ENCODE measurements at regions not wholly inside any gene's neighbourhood (a gene's known extent, or its start where the extent isn't known, plus 50 kb on each side); places are given as distances from the start of the nearest gene placed in this dataset.
"Not testable (repeated sequence)": the region's sequence is repeated elsewhere in the genome, so short reads cannot be mapped to it uniquely, and the experiment has no call there.

DNA sequence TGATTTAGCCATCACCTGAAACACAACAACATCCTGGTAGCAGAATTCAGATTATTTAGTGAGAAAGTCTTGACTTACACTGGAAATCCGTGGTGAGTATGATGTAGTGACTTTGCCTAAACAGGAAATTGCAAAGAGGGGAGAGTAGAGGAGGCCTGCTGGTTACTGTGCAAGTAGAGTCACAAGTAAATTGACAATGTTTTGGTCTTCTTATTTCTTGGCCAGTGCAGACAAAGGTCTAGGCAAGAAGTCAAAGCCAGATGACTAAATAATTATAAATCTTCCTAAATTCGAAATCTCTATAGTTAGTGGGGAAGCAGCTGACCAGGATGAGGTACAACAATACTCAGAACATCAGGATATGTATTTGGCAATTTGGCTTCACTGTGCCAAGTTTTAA, 159.5 kb upstream of the KCTD3 start (continued):
- TF ChIP-seq, protein P1, sequence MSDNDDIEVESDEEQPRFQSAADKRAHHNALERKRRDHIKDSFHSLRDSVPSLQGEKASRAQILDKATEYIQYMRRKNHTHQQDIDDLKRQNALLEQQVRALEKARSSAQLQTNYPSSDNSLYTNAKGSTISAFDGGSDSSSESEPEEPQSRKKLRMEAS (CRISPR knock-in tag; IDR thresholded peaks at IDR 0.05) = no peak
- TF ChIP-seq ATF7 (IDR thresholded peaks at IDR 0.05) (no peak), SLC30A9 (CRISPR knock-in tag; IDR thresholded peaks at IDR 0.05) (no peak), ZNF507 (tag; conservative IDR thresholded peaks at IDR 0.05) (no peak), SAFB (IDR thresholded peaks at IDR 0.05; ENCODE audit: borderline replicate concordance, low read depth, low read length) (no peak)
- TF ChIP-seq, protein P2, sequence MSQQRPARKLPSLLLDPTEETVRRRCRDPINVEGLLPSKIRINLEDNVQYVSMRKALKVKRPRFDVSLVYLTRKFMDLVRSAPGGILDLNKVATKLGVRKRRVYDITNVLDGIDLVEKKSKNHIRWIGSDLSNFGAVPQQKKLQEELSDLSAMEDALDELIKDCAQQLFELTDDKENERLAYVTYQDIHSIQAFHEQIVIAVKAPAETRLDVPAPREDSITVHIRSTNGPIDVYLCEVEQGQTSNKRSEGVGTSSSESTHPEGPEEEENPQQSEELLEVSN (IDR thresholded peaks at IDR 0.05; ENCODE audit: borderline replicate concordance in 1 of 2, extremely low read depth in 1 of 2, insufficient read depth in 1 of 2, insufficient read length in 1 of 2, low read depth in 1 of 2, low read length in 1 of 2, poor library complexity in 1 of 2, severe bottlenecking in 1 of 2) = no peak

GRCh38 chr1:215409546-215409945, 157.6 kb upstream of the KCTD3 start:
- H3K27me3 ChIP-seq (ENCODE audit: control insufficient read depth in 2 of 2, insufficient read depth in 2 of 2, low read length in 2 of 2); H4K20me1 ChIP-seq (replicated peaks; ENCODE audit: control insufficient read depth, insufficient read depth, low read length); H3K9me1 ChIP-seq (ENCODE audit: control insufficient read depth, insufficient read depth, low read length); H3K9me3 ChIP-seq (replicated peaks; ENCODE audit: control insufficient read depth, insufficient read depth, low read depth, low read length); DNase-seq (ENCODE audit: extremely low read depth in 1 of 4, low spot score in 3 of 4); FAIRE-seq; H2AFZ ChIP-seq (ENCODE audit: low read depth, low read length); H3K36me3 ChIP-seq (ENCODE audit: control insufficient read depth, insufficient read depth, low read length); BruUV-seq (replicated peaks); H3K27ac ChIP-seq (ENCODE audit: extremely low read depth, low read depth, low read length); intact Hi-C loops (cut with micrococcal nuclease); H3K4me2 ChIP-seq (ENCODE audit: insufficient read depth, low read length); in situ Hi-C loops (cut with MboI); H3K4me3 ChIP-seq; POLR2A ChIA-PET; CTCF ChIA-PET (ENCODE audit: low intra/inter-chr PET ratio); H3K79me2 ChIP-seq (ENCODE audit: control insufficient read depth, insufficient read depth, low read length); ATAC-seq; H3K4me1 ChIP-seq (replicated peaks in 1 of 2; ENCODE audit: control insufficient read depth in 2 of 2, insufficient read depth in 2 of 2, low read length in 2 of 2); H3K9ac ChIP-seq (ENCODE audit: insufficient read depth in 1 of 2, low read depth in 2 of 2, low read length in 2 of 2): not testable (repeated sequence)
- 0% methylated on average over 4 of the region's 4 CpGs for WGBS (ENCODE audit: insufficient coverage, low coverage, missing lambda C conversion rate)

DNA sequence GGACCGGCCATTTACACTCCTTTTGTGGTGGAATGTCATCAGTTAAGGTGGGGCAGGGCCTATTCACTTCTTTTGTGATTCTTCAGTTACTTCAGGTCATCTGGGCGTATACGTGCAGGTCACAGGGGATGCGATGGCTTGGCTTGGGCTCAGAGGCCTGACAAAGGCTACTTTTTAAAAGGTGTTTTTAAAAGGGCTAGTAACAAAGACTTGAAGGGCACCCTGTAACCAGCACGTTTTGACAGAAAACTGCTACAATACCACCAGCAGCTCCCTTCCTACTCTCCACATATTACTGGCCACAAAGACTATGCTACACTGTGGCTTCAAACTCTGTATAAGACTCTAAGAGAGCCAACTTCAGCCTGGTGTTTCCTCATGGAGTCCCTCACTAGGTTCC, 151.6 kb upstream of the KCTD3 start:
- not testable (repeated sequence) for ATAC-seq

More for the DNA sequence above, 151.6 kb upstream of the KCTD3 start:
- H3K79me2 ChIP-seq (ENCODE audit: control insufficient read depth, insufficient read depth, low read length); H3K4me3 ChIP-seq; H3K4me2 ChIP-seq (ENCODE audit: insufficient read depth, low read length); H3K9me1 ChIP-seq (ENCODE audit: control insufficient read depth, insufficient read depth, low read length); POLR2A ChIA-PET; CTCF ChIA-PET (ENCODE audit: low intra/inter-chr PET ratio); H3K27ac ChIP-seq (ENCODE audit: extremely low read depth, low read depth, low read length); H3K36me3 ChIP-seq (ENCODE audit: control insufficient read depth, insufficient read depth, low read length); H3K9ac ChIP-seq (ENCODE audit: insufficient read depth in 1 of 2, low read depth in 2 of 2, low read length in 2 of 2); BruUV-seq (replicated peaks); H3K4me1 ChIP-seq (replicated peaks in 1 of 2; ENCODE audit: control insufficient read depth in 2 of 2, insufficient read depth in 2 of 2, low read length in 2 of 2); H2AFZ ChIP-seq (ENCODE audit: low read depth, low read length); H3K9me3 ChIP-seq (replicated peaks; ENCODE audit: control insufficient read depth, insufficient read depth, low read depth, low read length); DNase-seq (ENCODE audit: extremely low read depth in 1 of 4, low spot score in 3 of 4); H3K27me3 ChIP-seq (ENCODE audit: control insufficient read depth in 2 of 2, insufficient read depth in 2 of 2, low read length in 2 of 2); FAIRE-seq; in situ Hi-C loops (cut with MboI); intact Hi-C loops (cut with micrococcal nuclease); H4K20me1 ChIP-seq (replicated peaks; ENCODE audit: control insufficient read depth, insufficient read depth, low read length): not testable (repeated sequence)
- WGBS (ENCODE audit: insufficient coverage, low coverage, missing lambda C conversion rate) = 0% methylated on average over 4 of the region's 5 CpGs
